ENCODE measurements at regions not wholly inside any gene's neighbourhood (a gene's known extent, or its start where the extent isn't known, plus 50 kb on each side); places are given as distances from the start of the nearest gene placed in this dataset.

DNA sequence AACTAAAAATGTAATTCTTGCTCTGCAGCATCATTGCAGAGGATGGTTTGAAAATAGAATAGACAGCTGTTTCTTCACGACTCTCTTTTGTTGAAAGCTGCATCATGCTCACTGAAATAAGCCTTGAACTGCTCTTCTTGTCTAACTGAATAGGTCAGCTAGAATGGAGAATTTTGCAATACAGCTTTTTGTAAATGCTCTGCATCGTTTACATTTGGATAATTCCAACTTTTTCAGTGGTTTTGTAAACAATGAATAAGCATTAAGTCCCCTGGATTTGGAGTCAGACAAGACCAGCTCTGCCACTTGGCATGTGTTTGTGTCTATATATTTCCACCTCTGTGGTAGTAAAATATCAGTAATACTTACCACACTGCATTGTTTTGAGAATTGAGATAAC lies 95.2 kb downstream of the PLSCR2 start:
- TF ChIP-seq, protein P1, sequence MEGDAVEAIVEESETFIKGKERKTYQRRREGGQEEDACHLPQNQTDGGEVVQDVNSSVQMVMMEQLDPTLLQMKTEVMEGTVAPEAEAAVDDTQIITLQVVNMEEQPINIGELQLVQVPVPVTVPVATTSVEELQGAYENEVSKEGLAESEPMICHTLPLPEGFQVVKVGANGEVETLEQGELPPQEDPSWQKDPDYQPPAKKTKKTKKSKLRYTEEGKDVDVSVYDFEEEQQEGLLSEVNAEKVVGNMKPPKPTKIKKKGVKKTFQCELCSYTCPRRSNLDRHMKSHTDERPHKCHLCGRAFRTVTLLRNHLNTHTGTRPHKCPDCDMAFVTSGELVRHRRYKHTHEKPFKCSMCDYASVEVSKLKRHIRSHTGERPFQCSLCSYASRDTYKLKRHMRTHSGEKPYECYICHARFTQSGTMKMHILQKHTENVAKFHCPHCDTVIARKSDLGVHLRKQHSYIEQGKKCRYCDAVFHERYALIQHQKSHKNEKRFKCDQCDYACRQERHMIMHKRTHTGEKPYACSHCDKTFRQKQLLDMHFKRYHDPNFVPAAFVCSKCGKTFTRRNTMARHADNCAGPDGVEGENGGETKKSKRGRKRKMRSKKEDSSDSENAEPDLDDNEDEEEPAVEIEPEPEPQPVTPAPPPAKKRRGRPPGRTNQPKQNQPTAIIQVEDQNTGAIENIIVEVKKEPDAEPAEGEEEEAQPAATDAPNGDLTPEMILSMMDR (conservative IDR thresholded peaks at IDR 0.05; ENCODE audit: low read depth, low read length): no peak
- no peak for TF ChIP-seq EZH2 (IDR thresholded peaks at IDR 0.05; ENCODE audit: borderline replicate concordance, low read depth, low read length, poor library complexity, severe bottlenecking)
